ENCODE measurements at regions not wholly inside any gene's neighbourhood (a gene's known extent, or its start where the extent isn't known, plus 50 kb on each side); places are given as distances from the start of the nearest gene placed in this dataset.

GRCh38 chr13:78201411-78201810 lies 282.8 kb upstream of the EDNRB start:
- no peak for DNase-seq

DNA sequence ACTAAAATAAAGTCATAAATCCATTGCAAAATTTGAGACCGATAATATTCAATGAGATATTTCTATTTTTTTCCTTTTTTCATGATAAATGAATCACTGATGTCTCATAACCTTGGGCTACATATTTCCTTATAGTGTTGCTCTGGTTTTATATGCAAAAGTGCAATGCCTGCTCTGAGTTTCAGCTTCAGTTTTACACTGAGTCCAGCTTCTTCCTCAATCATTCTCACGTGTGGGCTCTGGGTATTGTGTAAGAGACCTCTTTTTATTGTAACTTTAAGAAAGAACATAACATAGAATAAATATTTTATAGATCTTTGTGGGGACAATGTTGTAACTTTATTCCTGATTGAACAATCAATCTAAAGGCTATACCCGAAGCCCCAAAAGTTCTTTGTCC lies 280.2 kb upstream of the EDNRB start:
- DNase-seq, result no peak

GRCh38 chr13:78198419-78198818 lies 279.8 kb upstream of the EDNRB start:
- DNase-seq, result no peak

- DNase-seq, result no peak
These were observed 278.6 kb upstream of the EDNRB start for GRCh38 chr13:78197231-78197630.

DNA sequence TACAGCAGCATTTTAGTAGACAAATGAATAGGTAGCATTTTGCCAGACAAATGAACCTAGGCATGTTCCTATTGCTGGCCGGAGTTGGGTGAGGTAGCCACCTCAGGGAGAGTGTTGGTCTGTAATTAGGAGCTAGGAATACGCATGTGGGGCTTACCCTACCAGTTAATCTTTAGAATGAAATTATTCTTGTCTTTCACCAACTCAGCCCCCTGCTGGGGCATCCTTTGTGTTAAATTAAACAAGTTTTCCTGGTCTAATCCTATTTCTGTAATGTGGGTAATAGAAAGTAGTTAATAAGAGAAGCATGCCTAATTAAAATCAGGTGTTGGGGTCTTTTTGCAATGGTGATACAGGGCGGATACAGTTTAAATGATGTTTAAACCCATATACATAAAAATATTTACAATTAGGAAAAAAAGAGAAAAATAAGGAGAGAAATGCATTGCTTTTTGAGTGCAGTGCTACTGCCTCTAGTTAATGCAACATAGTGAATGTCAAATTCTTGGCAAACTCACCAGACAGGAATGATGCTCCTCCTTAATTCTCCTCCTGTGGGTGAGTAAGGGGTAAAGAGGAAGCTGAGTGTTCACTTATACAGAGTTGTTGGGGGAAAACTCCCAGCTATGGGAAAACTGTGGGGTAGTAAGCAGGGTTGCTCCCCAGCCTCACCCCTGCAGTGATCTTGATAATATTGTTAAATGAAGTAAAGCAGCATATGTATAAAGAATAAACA lies 276.4 kb upstream of the EDNRB start:
- DNase-seq, result no peak

- DNase-seq, result no peak
These were observed 275.2 kb upstream of the EDNRB start for GRCh38 chr13:78193846-78194245.

GRCh38 chr13:78192716-78193115 lies 274.1 kb upstream of the EDNRB start:
- DNase-seq, result no peak

- DNase-seq, result no peak
These were observed 271.7 kb upstream of the EDNRB start for GRCh38 chr13:78190296-78190695.

DNA sequence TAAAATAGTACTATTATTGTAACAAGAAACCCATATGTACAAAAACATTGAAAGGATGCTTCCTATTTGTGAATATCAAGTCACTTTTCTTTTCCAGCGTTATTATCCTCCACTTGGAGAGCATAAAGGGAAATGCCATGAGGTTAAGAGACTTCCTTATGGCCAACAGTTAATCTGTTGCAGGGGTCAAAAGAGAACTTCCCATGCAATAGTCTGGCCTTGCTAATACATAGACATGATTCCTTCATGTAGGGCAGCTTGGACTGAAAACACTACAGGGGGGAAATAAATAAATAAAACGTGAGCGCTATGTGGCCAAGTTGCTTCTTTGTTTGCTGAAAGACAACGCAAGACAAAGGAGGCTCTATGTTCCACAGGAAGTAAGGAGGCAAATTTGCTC lies 269.1 kb upstream of the EDNRB start:
- no peak for DNase-seq

GRCh38 chr13:78185700-78186099 lies 267.1 kb upstream of the EDNRB start:
- no peak for DNase-seq

GRCh38 chr13:78183732-78184131 lies 265.1 kb upstream of the EDNRB start:
- DNase-seq, result no peak

DNA sequence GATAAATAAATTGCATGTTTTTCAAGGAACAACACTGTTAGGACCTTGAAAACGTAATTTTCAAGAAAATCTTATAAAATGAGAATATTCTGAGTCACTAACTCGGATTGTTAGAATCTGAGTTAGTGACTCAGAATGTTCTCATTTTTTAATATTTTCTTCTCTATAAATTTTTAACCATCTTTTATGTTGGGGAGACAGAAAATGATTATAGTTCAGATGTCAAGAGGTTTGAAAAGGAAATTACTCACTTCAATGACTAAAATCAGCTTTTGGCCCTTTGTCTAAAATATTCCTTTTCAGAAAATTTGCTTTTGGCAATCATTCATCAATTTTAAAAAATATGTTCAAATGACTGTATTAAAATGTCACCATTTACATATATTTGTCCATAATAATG lies 264.2 kb upstream of the EDNRB start:
- no peak for DNase-seq

DNA sequence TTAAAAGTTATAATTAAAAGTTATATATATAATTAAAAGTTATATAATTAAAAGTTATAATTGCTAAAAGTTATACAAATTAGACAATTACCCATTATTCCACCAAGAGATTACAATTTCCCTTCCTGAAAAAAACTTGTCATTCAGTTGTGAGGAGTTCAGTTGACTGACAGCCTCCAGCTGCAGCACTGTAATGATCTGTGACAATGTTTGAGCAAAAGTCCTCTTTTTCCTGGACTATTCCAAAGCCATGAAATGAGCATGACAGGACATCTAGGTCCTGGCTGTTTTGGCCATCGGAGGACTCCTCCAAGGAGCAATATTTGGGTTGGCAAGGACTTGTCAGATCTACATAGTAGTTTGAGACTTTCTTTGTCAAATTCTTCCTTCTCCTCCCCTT lies 258.7 kb upstream of the EDNRB start:
- DNase-seq, result no peak

- DNase-seq, result no peak
These were observed 258.2 kb upstream of the EDNRB start for GRCh38 chr13:78176880-78177279.

GRCh38 chr13:78169386-78169785 lies 250.8 kb upstream of the EDNRB start:
- DNase-seq, result peak; percentile 15

DNA sequence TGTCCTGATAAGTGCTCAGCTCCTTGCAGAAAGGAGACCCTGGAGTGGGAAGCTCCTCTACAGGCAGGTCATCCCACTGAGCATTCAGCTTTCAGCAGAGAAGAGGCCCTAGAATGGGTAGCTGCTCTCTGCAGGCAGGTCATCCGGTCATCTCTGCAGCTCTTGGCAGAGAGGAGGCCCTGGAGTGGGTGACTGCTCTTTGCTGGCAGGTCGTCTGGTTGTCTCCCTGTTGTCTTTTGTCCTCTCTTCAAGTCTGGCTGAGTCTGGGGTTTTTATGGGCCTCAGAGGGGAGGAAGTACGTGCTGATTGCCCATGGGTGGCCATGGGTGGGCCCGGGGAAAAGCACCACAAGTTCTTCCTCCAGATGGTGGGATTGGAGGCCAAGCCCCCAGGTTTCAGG lies 250.3 kb upstream of the EDNRB start:
- DNase-seq, result no peak

- no peak for DNase-seq
These were observed 242.6 kb upstream of the EDNRB start for GRCh38 chr13:78161266-78161665.

- no peak for DNase-seq
These were observed 242.2 kb upstream of the EDNRB start for GRCh38 chr13:78160793-78161192.

DNA sequence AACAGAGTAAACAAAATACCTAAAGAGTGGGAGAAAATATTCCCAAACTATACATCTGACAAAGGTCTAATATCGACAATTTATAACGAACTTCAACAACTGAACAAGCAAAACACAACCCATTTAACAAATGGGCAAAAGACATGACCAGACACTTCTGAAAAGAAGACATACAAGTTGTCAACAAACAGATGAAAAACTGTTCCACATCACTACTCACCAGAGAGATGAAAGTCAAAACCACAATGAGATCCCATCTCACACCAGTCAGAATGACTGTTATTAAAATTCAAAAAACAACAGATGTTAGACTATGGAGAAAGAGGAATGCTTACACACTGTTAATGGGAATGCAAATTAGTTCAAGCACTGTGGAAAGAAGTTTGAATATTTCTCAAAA lies 233.8 kb upstream of the EDNRB start:
- DNase-seq, result no peak

- DNase-seq, result no peak
These were observed 229.3 kb upstream of the EDNRB start for GRCh38 chr13:78147905-78148304.

GRCh38 chr13:78145276-78145675 lies 226.6 kb upstream of the EDNRB start:
- DNase-seq, result no peak

DNA sequence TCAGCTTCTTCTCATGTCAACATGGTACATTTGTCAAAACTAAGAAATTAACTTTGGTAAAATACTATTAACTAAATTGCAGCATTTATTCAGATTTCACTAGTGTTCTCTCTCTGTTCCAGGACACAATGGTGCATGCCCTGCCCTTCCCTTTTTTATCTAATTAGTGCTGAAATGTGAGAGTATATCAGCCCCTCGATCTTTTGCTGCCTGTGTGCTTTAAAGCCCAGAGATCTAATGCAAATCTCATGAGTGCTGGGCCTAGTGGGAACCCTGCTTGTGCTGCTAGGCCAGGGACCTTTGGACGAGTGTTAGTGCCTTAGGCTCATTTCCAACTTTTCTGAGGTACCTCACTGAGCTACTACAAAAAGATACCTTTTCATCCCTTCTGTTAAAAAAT lies 221.1 kb upstream of the EDNRB start:
- no peak for DNase-seq

GRCh38 chr13:78138756-78139155 lies 220.1 kb upstream of the EDNRB start:
- DNase-seq, result no peak

DNA sequence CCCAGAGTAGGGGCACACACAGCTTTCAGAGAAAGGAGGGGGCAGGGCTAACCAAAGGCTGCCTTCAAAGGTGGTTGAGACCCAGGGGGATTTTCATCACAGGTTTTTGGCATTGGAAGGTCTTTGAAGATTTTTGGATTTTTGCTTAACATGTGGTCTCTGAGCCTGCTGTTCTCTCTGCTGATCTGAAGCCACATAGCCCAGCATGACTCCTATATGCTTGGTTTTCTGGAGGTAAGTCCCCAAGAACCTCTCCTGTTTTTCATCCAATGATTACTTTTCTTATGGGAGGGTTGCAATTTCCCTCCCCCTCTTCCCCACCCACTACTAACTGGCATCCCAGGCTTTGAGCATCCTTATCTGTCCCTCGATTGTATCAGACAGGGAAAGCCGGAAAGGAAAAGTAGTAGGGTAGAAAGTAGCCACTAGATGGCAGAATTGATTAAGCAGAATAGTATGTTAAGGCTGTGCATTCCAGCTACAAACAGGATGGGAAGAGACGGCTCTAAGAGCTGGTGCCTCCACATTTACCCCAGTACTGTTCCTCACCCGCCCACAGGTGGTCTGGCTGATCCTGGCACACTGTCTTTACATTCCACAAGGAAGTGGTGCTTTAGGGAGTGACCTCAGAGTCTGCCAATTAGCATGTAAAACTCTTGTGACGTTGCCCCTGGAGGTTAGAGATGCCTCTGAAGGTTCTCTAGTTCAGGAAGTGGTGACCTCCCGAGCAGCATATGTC lies 218.9 kb upstream of the EDNRB start:
- peak; percentile 32 for DNase-seq

GRCh38 chr13:78136966-78137365 lies 218.3 kb upstream of the EDNRB start:
- DNase-seq, result no peak
